ENCODE measurements at regions not wholly inside any gene's neighbourhood (a gene's known extent, or its start where the extent isn't known, plus 50 kb on each side); places are given as distances from the start of the nearest gene placed in this dataset.

- Histone ChIP-seq H3K9ac (ENCODE audit: low read depth in 1 of 2, low read length in 2 of 2) (no peak overlapping the region), H3K27ac (ENCODE audit: low read depth in 1 of 2, low read length in 2 of 2) (no peak overlapping the region), H3K4me3 (ENCODE audit: low read depth in 1 of 3, low read length in 3 of 3) (no peak overlapping the region), H3K9me3 (ENCODE audit: control insufficient read depth in 4 of 4, low read length in 3 of 4) (no peaks in the 10 kb centered on the region), H3K4me1 (ENCODE audit: control insufficient read depth in 4 of 4, insufficient read depth in 4 of 4, low read length in 3 of 4) (no peaks in the 10 kb centered on the region), H3K36me3 (ENCODE audit: control insufficient read depth in 4 of 4, insufficient read depth in 3 of 4, low read depth in 1 of 4, low read length in 3 of 4) (no peaks in the 10 kb centered on the region), H3K27me3 (ENCODE audit: control insufficient read depth in 4 of 4, insufficient read depth in 4 of 4, low read length in 3 of 4) (no peaks in the 10 kb centered on the region)
- TF ChIP-seq YY1 (IDR thresholded peaks at IDR 0.05) (no peak), MAX (IDR thresholded peaks at IDR 0.05) (no peak), SP1 (IDR thresholded peaks at IDR 0.05) (no peak), GABPA (IDR thresholded peaks at IDR 0.05 in 1 of 2, conservative IDR thresholded peaks at IDR 0.05 in 1 of 2) (no peak), TAF1 (conservative IDR thresholded peaks at IDR 0.05) (no peak), FOXA1 (IDR thresholded peaks at IDR 0.05) (no peak), JUND (IDR thresholded peaks at IDR 0.05) (no peak), FOXA2 (IDR thresholded peaks at IDR 0.05) (no peak)
- TF ChIP-seq, protein P1, sequence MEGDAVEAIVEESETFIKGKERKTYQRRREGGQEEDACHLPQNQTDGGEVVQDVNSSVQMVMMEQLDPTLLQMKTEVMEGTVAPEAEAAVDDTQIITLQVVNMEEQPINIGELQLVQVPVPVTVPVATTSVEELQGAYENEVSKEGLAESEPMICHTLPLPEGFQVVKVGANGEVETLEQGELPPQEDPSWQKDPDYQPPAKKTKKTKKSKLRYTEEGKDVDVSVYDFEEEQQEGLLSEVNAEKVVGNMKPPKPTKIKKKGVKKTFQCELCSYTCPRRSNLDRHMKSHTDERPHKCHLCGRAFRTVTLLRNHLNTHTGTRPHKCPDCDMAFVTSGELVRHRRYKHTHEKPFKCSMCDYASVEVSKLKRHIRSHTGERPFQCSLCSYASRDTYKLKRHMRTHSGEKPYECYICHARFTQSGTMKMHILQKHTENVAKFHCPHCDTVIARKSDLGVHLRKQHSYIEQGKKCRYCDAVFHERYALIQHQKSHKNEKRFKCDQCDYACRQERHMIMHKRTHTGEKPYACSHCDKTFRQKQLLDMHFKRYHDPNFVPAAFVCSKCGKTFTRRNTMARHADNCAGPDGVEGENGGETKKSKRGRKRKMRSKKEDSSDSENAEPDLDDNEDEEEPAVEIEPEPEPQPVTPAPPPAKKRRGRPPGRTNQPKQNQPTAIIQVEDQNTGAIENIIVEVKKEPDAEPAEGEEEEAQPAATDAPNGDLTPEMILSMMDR (IDR thresholded peaks at IDR 0.05; ENCODE audit: low read depth, low read length, missing input control): no peak
- no peak for DNase-seq (ENCODE audit: low spot score)
- 47% methylated on average over 2 of the region's 2 CpGs for WGBS
These were observed 1228.7 kb upstream of the DDX18 start for GRCh38 chr2:116585669-116586327.

GRCh38 chr2:116586328-116586689 lies 1228.2 kb upstream of the DDX18 start:
- no peaks in the 10 kb centered on the region for H3K36me3 ChIP-seq (ENCODE audit: control insufficient read depth in 4 of 4, insufficient read depth in 3 of 4, low read depth in 1 of 4, low read length in 3 of 4)
- no peaks in the 10 kb centered on the region for H3K27me3 ChIP-seq (ENCODE audit: control insufficient read depth in 4 of 4, insufficient read depth in 4 of 4, low read length in 3 of 4)
- 77% methylated on average over 1 of the region's 1 CpG for WGBS
- DNase-seq (ENCODE audit: low spot score): no peak
- H3K4me3 ChIP-seq (ENCODE audit: low read depth in 1 of 3, low read length in 3 of 3): no peak overlapping the region
- TF ChIP-seq EGR1 (IDR thresholded peaks at IDR 0.05; ENCODE audit: low read depth in 2 of 2) (no peak), FOXA2 (IDR thresholded peaks at IDR 0.05) (no peak), RAD21 (IDR thresholded peaks at IDR 0.05) (no peak), FOXA1 (IDR thresholded peaks at IDR 0.05) (no peak), RXRA (IDR thresholded peaks at IDR 0.05) (no peak)
- TF ChIP-seq, protein P2, sequence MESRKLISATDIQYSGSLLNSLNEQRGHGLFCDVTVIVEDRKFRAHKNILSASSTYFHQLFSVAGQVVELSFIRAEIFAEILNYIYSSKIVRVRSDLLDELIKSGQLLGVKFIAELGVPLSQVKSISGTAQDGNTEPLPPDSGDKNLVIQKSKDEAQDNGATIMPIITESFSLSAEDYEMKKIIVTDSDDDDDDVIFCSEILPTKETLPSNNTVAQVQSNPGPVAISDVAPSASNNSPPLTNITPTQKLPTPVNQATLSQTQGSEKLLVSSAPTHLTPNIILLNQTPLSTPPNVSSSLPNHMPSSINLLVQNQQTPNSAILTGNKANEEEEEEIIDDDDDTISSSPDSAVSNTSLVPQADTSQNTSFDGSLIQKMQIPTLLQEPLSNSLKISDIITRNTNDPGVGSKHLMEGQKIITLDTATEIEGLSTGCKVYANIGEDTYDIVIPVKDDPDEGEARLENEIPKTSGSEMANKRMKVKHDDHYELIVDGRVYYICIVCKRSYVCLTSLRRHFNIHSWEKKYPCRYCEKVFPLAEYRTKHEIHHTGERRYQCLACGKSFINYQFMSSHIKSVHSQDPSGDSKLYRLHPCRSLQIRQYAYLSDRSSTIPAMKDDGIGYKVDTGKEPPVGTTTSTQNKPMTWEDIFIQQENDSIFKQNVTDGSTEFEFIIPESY (IDR thresholded peaks at IDR 0.05): no peak
- H3K4me1 ChIP-seq (ENCODE audit: control insufficient read depth in 4 of 4, insufficient read depth in 4 of 4, low read length in 3 of 4): no peaks in the 10 kb centered on the region
- no peak overlapping the region for H3K27ac ChIP-seq (ENCODE audit: low read depth in 1 of 2, low read length in 2 of 2)
- H3K9me3 ChIP-seq (ENCODE audit: control insufficient read depth in 4 of 4, low read length in 3 of 4): no peaks in the 10 kb centered on the region
- no peak overlapping the region for H3K9ac ChIP-seq (ENCODE audit: low read depth in 1 of 2, low read length in 2 of 2)
